ENCODE measurements at regions not wholly inside any gene's neighbourhood (a gene's known extent, or its start where the extent isn't known, plus 50 kb on each side); places are given as distances from the start of the nearest gene placed in this dataset.

- Histone ChIP-seq H3K4me3 (replicated peaks in 1 of 3; ENCODE audit: low read depth in 2 of 3, low read length in 3 of 3) (no peak overlapping the region), H3K4me2 (replicated peaks; ENCODE audit: extremely low read depth, low read length, poor library complexity, severe bottlenecking) (no peak overlapping the region), H4K20me1 (ENCODE audit: insufficient read depth, low read length) (no peaks in the 10 kb centered on the region), H2AFZ (ENCODE audit: insufficient read depth, low read depth, low read length, poor library complexity, severe bottlenecking) (no peak overlapping the region), H3K36me3 (replicated peaks in 1 of 2; ENCODE audit: control insufficient read depth in 1 of 2, insufficient read depth in 2 of 2, low read length in 2 of 2) (no peaks in the 10 kb centered on the region), H3K79me2 (ENCODE audit: insufficient read depth, low read length) (no peaks in the 10 kb centered on the region), H3K4me1 (ENCODE audit: control insufficient read depth in 1 of 2, insufficient read depth in 2 of 2, low read length in 2 of 2) (no peaks in the 10 kb centered on the region), H3K9ac (ENCODE audit: insufficient read depth, low read length, poor library complexity, severe bottlenecking) (no peak overlapping the region), H3K27ac (ENCODE audit: low read depth in 1 of 2, low read length in 2 of 2) (no peak overlapping the region), H3K9me3 (replicated peaks in 1 of 2; ENCODE audit: control insufficient read depth in 1 of 2, insufficient read depth in 1 of 2, low read length in 2 of 2) (no peaks in the 10 kb centered on the region), H3K27me3 (ENCODE audit: control insufficient read depth in 2 of 2, insufficient read depth in 2 of 2, low read length in 2 of 2) (no peaks in the 10 kb centered on the region)
- Mint-ChIP-seq H3K4me3 (no peak overlapping the region), H3K27ac (no peak overlapping the region), H3K4me1 (no peaks in the 10 kb centered on the region), H3K27me3 (ENCODE audit: low read depth in 3 of 3) (peaks cover 0 to 3% (median 0%) of the 10 kb centered on the region in 3 donors), H3K36me3 (no peaks in the 10 kb centered on the region), H3K9me3 (peaks cover 0 to 1% (median 0%) of the 10 kb centered on the region in 7 donors)
- TF ChIP-seq CTCF (IDR thresholded peaks at IDR 0.05), result no peak
- WGBS (ENCODE audit: insufficient coverage), result no CpG with 5 or more reads among the region's 3 CpGs
- no peak for DNase-seq
- intact Hi-C loops (cut with micrococcal nuclease), result no loop called here
Observed at GRCh38 chr9:79461712-79462111, 110.1 kb upstream of the TLE4 start.

- Histone ChIP-seq H3K9ac (ENCODE audit: insufficient read depth, low read length, poor library complexity, severe bottlenecking) (no peak overlapping the region), H3K27me3 (ENCODE audit: control insufficient read depth in 2 of 2, insufficient read depth in 2 of 2, low read length in 2 of 2) (no peaks in the 10 kb centered on the region), H3K4me3 (replicated peaks in 1 of 3; ENCODE audit: low read depth in 2 of 3, low read length in 3 of 3) (no peak overlapping the region), H3K4me1 (ENCODE audit: control insufficient read depth in 1 of 2, insufficient read depth in 2 of 2, low read length in 2 of 2) (no peaks in the 10 kb centered on the region), H3K27ac (ENCODE audit: low read depth in 1 of 2, low read length in 2 of 2) (no peak overlapping the region), H4K20me1 (ENCODE audit: insufficient read depth, low read length) (no peaks in the 10 kb centered on the region), H3K4me2 (replicated peaks; ENCODE audit: extremely low read depth, low read length, poor library complexity, severe bottlenecking) (no peak overlapping the region), H3K9me3 (replicated peaks in 1 of 2; ENCODE audit: control insufficient read depth in 1 of 2, insufficient read depth in 1 of 2, low read length in 2 of 2) (no peaks in the 10 kb centered on the region), H3K79me2 (ENCODE audit: insufficient read depth, low read length) (no peaks in the 10 kb centered on the region), H2AFZ (ENCODE audit: insufficient read depth, low read depth, low read length, poor library complexity, severe bottlenecking) (no peak overlapping the region), H3K36me3 (replicated peaks in 1 of 2; ENCODE audit: control insufficient read depth in 1 of 2, insufficient read depth in 2 of 2, low read length in 2 of 2) (no peaks in the 10 kb centered on the region)
- no peak overlapping the region for H3K27ac Mint-ChIP-seq
- TF ChIP-seq CTCF (IDR thresholded peaks at IDR 0.05), result no peak
- H3K4me1 Mint-ChIP-seq, result no peaks in the 10 kb centered on the region
- peaks cover 0 to 3% (median 0%) of the 10 kb centered on the region in 7 donors for H3K9me3 Mint-ChIP-seq
- H3K27me3 Mint-ChIP-seq (ENCODE audit: low read depth in 3 of 3), result peaks cover 0 to 4% (median 0%) of the 10 kb centered on the region in 3 donors
- DNase-seq, result no peak
- H3K36me3 Mint-ChIP-seq, result no peaks in the 10 kb centered on the region
- H3K4me3 Mint-ChIP-seq, result no peak overlapping the region
- intact Hi-C loops (cut with micrococcal nuclease), result no loop called here
Observed at GRCh38 chr9:79465156-79465555, 106.6 kb upstream of the TLE4 start.

Data from CD14-positive monocyte (primary cell).